Hematopoietic multipotent progenitor cell treated with erythropoietin and hydrocortisone succinate and interleukin-3 and kit ligand, for 15 days (in vitro differentiated cells): ENCODE measurements at regions not wholly inside any gene's neighbourhood (a gene's known extent, or its start where the extent isn't known, plus 50 kb on each side); places are given as distances from the start of the nearest gene placed in this dataset.
A peak's percentile ranks its signal among the peaks of the same experiment; 100 is the strongest.
"Not testable (repeated sequence)": the region's sequence is repeated elsewhere in the genome, so short reads cannot be mapped to it uniquely, and the experiment has no call there.

Experiments
- DNase-seq: peaks from one replicate; pipeline ENCODE4 v3.0.0-alpha.2; 2015; ENCODE audit warnings: low spot score

DNA sequence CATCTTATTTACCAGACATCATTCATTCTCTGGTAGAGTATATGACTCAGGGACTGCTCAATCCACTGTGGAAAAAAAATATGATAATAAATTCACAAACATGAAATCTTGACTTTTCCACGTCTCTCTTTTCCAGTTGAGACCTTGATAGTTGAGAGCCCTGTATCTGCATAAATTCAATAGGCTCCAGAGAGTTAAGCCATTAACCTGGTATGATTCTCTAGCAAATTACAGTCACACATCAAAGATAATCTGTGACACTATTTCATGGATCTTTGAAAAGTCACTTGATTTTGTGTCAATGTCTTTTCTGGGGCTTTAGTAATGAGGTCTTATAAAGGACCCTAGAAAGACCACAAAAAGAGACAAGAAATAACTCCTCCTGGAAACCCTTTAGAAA is 154.2 kb upstream of the FOXG1 start:
- no peak for DNase-seq

DNA sequence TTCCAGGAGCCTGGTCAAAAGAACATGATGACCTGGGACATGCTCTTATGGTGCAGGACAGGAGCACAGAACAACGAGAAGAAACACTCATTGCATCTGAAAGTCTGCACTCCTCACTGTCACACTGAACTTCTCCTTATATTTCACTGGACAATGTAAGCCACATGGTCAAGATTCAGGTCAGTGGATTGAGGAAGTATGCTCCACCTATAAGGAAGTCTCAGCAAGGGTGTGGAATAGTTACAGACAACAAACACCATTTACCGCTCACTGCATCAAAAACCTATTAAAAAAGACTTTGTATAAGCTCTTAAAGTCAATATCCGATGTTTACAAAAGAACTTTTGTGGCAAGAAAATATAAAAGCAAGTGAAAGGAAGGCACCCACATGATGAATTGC is 153.1 kb upstream of the FOXG1 start:
- DNase-seq, result no peak

DNA sequence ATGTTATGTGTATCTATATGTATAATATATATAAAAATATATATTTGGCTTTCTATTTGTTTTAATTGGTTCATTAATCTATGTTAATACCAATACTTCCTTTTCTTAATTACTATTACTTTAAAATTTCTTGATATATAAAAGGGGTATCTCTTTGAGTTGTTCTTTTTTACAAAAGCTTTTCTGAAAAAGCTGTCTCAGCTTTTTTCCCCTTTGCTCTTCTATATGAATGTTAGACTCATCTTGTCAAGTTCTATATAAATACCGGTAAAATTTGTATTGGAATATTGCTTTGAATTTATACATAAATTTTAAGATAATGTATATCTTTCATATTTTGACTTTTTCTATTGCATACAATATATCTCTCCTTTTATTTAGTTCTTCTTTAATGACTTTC is 139.8 kb upstream of the FOXG1 start:
- no peak for DNase-seq

DNA sequence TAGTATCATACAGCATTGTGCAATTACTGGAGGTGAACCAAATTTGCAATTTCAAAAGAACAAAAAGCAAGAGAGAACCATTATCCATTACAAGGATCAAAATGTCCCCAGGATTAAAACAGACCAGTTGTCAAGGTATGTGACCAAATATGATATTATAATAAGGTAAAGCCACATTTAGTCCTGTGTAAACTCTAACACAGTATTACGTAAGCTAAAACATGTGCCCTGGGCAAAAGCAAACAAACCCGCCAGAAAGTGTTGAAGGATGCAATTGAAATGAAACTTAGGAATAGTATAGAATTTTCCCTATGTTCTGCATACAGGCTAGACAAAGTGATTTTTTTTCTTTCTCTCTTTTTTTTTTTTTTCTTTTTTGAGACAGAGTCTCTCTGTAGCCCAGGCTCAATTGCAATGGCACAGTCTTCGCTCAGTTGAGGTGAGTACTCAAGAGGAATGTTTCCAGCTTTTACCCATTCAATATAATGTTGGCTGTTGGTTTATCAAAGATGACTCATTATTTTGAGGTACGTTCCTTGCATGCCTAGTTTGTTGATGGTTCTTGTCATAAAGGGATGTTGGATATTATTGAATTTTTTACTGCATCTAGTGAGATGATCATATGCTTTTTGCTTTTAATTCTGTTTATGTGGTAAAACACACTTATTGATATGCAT is 137.1 kb upstream of the FOXG1 start:
- DNase-seq, result no peak

DNA sequence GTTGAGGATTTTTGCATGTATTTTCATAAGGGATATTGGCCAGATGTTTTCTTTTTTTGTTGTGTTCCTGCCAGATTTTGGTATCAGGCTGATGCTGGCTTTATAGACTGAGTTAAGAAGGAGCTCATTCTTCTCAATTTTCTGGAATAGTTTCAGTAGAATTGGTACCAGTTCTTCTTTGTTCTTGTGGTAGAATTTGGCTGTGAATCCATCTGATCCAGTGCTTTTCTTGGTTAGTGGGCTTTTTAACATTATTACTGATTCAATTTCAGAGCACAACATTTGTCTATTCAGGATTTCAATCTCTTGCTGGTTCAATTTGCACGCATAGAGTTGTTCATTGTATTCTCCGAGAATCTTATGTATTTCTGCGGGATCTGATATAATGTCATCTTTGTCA is 136.5 kb upstream of the FOXG1 start:
- no peak for DNase-seq

DNA sequence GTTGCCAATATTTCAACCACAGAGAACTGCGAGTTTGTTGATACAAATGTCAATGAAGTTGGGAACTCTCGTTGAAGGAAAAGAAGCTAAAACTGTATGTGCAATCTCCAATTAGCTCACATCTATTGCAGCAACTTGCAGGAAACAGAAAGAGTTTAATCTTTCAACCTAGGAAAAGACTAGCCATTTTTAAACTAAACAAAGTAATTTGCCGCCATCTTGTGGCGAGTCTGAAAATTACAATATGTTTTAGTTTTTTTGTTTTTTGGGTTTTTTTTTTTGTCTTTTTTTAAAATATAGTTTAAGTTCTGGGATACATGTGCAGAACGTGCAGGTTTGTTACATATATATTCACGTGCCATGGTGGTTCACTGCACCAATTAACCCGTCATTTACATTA is 131.2 kb upstream of the FOXG1 start:
- peak; percentile 4 for DNase-seq

DNA sequence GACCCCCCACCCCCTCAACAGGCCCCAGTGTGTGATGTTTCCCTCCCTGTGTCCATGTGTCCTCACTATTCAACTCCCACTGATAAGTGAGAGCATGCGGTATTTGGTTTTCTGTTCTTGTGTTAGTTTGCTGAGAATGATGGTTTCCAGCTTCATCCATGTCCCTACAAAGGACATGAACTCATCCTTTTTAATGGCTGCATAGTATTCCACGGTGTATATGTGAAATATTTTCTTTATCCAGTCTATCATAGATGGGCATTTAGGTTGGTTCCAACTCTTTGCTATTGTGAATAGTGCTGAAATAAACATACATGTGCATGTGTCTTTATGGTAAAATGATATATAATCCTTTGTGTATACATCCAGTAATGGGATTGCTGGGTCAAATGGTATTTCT is 130.8 kb upstream of the FOXG1 start:
- DNase-seq, result not testable (repeated sequence)

DNA sequence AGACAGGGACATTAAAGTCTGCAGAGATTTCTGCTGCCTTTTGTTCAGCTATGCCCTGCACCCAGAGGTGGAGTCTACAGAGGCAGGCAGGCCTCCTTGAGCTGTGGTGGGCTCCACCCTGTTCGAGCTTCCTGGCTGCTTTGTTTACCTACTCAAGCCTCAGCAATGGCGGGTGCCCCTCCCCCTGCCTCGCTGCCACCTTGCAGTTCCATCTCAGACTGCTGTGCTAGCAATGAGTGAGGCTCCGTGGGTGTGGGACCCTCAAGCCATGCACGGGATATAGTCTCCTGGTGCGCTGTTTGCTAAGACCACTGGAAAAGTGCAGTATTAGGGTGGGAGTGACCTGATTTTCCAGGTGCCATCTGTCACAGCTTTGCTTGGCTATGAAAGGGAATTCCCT is 125.4 kb upstream of the FOXG1 start:
- DNase-seq, result not testable (repeated sequence)

DNA sequence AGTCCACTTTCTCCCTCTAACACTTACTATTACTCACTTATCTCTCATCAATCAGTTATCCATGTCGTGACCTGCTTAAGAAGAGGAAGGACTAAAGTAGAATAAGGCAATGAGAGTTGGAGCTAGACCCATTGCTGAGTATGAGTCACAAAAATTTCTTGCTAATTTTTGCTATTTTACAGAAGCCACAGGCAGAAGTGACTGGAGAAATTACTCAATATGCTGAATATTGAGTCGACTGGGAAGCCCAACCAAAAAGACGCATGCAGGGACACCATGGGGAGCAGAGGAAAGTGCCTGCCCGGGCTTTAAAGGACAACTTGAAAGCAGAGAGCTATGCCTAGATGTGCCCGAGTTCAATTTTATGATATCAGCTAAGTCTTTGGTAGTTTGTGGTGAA is 115.4 kb upstream of the FOXG1 start:
- DNase-seq, result no peak

DNA sequence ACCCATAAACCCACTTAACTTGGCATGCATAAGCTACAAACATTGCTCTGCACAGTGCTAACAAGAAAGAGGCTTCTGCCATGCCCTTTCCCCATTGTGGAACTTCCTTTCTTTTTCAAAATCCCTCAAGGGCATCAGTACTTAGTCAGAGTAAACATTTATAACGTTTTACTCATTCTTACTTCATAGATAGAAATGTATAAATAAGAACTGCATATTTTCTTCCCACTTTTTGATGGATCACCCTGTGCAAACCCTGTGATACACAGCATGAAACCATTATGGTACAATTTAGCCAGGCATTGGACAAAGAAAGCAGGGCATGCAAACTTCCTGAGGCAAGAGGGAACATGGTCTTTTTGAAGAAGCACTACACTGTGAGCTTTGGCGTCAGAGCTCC is 113.8 kb upstream of the FOXG1 start:
- no peak for DNase-seq

DNA sequence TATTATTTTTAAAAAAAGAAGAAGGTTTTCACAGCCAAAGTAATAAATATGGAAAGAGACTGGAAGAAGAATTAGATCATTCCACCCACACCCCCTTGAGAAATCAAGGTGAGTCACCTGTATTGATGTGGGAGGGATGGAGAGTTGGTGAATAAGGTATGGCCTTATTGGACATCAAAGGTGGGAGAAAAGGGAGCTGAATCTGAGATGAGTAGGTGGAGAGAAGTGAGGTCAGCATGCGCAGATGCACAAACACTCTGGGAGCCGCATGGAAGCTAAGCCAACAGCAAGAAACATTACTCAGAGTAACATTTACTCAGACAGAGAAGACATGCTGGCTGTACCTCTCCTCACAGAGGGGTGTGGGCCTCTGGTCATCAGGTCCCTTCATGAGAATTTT is 113.1 kb upstream of the FOXG1 start:
- no peak for DNase-seq

DNA sequence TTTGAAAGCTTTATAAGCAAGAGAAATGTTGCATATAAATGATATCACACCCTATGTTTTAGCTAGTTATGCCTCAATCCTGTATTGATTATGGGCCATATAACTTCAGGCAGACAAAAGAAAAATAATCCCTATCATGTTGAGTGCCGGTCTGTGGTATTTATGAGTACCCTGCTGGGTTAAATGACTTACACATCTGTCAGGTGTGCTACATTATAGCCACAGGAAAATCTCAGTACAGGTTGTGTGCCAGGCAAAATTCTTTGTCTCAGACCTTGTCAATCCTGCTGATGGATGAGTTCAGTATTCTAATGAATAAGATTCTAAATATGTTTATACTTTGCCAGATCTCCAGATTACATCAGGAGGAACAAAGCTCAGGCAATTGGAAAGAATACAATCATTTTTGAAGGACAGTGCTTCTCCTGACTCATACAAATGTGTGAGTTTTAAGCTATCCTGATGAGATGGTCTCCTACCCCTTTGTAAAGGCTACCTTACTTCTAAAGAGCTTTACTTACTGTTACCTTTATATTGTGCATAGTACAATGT is 109.8 kb upstream of the FOXG1 start:
- no peak for DNase-seq

DNA sequence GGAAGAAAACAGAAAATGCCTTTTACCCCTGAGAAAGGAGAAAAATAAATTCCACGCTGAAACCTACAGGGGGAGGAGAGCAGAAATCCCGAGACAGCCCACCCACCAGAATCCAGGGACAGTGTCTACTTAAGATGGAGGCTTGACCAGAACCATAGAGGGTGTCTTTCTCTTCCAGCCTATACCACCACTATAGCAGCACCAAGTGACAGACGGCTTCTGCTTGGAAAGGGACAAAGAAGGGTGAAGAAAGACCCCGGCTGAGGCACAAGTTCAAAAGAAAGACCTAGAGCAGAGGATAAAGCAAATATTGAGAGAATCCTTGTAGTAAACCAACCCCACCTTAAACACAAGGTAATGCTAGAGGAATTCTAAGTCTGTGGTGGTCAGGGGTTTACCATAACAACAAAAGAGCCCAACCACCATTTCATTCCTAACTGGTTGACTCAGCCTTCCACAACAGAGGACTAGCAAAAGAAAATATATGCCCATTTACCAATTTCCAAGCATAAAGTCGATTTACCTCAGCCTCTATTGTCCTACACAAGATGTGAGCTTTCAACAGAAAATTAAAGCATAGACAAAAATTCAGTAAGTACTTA is 105.3 kb upstream of the FOXG1 start:
- DNase-seq, result no peak

DNA sequence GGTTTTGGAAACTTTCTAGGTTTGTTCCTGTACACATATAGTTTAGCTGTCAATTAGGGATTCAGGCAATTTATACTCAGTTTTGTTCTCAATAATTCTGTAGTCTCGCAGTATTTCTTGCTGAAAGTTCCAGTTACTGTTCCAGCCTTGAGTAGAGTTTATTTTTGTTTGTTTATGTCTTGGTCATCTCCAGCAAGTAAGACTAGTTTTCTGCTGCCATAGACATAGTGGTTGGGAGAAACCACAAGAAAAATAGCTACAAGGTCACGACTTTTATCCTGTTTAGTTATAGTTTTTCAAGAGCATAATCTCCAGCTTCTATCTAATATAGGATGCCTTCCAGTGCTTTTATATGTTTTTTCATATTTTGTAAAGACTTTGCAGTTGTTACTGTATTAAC is 99.6 kb upstream of the FOXG1 start:
- DNase-seq, result no peak

DNA sequence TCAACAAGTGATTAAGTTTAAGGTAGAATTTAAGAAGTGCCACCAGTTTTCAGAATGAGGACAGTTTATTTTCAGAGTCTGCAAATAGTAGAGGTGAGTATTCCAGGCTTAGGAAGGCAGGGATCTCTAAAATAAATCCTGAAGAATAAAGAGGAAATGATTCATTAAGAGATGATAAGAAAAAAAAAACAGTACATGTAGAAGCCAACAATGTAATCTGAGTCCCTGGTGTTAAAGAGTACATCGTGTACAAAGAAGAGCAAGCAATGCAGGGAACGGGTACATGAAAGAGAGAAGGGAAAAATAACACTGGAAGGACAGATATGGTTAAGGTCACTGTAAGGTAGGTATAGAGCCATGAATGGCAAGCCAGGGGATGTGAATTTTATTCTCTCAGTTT is 95.2 kb upstream of the FOXG1 start:
- no peak for DNase-seq

DNA sequence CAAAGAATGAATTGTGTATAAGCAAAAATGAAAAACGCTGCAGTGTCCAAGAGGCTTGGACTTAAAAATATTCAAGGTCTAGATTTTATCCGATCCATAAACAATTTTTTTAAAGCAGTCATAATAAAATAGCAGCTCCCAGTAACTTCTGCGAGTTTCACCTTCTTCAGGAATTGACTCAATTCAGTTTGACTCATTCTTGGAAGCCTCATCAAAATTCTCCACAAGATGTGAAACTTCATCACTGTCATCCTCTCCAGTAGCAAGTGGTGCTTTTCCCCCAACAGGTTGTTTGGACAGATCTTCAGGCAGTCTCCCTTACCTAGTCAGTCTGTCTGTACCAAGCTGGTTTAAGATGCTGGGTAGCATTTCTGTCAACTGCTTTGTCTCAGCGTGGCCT is 93.5 kb upstream of the FOXG1 start:
- DNase-seq, result no peak

DNA sequence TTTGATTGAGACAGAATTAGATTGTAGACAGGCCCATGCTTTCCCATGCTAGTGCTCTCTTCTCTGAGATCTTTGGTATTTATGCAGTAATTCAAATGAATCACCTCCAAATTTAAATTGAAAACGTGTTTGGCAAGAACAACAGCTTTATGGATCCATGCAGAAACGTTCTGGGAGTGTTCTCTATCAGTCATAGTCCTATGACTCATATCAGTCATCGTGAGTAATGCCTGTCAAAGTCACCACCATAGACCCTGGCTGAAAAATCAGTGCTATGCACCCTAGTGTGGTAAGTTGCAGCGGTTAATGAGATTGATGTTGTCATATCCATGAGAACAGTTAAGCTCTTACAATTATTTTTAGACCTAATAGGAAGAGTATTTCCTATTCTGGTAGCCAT is 90.1 kb upstream of the FOXG1 start:
- no peak for DNase-seq

DNA sequence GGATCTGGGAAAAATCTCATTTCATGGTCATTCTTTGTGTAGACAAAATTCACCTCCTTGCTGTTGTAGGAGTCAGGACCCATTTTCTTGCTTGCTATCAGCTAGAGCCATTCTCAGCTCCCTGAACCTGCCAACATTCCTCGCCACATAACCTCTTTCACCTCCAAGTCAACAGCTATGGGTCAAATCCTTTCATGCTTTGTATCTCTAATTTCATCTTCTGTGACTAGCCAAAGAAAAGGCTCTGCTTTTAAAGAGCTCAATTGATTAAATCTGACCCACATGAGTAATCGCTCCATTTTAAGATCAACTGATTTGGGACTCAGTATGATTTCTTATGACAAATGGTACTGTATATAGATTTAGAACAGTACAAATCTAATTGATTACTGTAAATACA is 89.2 kb upstream of the FOXG1 start:
- DNase-seq, result no peak

DNA sequence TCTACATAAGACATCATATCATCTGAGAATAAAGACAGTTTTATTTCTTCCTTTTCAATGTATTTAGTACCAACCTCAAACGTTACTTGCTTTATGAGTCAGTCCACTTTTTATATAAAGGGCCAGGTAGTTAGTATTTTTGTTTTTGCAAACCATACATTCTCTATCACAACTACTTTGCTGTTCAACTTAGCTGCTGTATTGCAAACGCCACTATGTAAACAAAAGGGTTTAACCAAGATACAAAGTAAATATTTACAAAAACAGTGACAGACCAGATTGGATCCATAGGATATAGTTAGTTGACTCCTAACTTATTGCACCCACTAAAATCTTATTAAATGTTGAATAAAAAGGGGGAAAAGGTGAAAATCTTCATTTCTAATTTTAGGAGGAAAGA is 87.7 kb upstream of the FOXG1 start:
- no peak for DNase-seq

DNA sequence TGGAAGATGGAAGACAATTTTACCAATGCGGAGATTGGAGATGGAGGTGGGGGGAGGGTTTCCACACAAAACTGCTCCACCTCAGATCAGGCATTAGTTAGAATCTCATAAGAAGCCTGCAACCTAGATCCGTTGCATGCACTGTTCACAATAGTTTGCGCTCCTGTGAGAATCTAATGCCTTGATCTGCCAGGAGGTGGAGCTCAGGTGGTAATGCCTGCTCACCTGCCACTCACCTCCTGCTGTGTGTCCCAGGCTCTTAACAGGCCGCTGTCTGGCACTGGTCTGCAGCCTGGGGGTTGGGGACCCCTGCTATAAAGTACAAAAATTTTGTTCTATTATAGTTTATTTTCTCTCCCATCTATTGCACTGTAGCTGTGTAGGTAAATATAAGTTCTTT is 84.9 kb upstream of the FOXG1 start:
- DNase-seq, result no peak

DNA sequence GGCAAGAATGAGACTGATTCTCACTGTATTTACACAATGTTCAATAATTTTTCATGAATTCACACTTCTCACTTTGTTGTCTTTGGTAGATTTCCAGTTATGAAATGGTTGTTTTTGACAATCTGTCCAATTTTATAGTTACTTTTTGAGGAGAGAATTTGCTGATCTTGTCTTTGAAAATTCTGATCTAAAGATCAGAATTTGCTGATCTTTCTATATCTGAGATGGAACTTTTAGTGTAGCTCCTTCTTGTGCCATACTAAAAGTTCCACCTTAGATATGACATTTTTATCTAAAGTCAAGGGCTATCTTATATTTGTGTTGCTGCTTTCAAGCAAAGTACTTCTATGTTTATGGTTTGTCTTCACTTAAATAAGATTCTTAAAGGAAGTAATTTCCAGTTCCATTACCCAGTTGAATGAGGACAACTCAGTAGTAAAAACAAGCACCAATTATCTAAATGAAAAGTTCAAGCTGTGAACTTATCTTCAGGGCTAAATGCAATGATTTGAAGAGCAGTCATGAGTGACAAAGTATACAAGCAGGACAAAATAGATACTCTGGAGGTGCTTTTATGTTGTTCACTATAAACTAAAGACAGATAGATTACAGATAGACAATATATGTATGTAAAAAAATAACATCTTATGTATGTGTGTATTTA is 76.4 kb upstream of the FOXG1 start:
- no peak for DNase-seq

DNA sequence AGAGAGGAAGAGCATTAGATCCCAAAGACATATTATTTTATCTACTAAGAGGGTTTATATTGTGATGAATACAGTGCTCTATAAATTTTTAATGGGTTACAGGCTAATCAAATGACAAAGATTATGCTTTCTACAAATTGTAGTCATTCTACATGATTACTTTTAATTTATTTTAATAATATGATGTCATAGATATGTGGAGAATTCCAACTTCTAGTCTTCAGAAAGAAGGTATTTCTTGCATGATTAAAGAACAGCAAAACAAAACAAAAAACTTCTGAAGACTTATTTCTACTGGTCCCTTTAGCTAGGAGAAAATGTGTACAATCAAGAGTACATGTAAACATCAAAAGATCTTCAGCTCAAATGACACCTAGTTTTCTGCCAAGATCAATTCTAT is 71.5 kb upstream of the FOXG1 start:
- no peak for DNase-seq

DNA sequence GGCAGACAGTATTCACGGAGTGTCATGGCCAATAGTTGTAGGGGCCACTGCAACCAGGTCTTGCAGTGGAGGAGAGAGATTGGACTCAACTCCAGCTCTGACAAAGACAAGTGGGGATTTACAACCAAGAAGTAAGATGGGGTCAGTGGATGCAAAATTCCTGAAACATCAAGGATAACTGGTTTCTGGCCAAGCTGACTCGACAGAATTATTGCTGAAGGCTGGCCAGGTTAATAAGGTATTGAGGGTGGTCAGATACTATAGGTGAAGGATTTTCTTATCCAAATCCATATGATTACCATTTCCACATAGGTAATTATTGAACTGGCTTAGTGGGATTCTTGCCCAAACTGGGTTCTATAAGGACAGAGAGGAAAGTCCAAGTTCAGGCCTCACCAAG is 64.9 kb upstream of the FOXG1 start:
- DNase-seq, result no peak

DNA sequence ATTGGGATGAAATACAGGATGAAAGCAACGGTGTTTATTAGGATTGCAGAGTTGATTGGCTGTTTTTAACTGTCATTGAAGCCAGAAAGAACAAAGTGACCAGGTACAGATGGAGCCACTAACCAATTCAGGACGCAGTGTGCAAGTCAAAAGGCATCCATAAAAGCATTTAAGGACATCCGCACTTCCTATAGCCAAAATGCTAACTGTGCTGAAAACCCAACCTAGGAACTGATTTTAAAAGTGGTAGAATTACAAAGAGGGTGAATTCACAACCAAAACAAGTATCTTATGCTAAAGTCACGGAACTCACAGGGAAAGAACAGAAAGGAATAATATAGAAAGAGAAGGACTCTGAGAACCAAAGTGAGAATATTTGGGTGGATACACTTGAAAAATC is 63.1 kb upstream of the FOXG1 start:
- no peak for DNase-seq
